ENCODE measurements at regions not wholly inside any gene's neighbourhood (a gene's known extent, or its start where the extent isn't known, plus 50 kb on each side); places are given as distances from the start of the nearest gene placed in this dataset.
"Not testable (repeated sequence)": the region's sequence is repeated elsewhere in the genome, so short reads cannot be mapped to it uniquely, and the experiment has no call there.

DNA sequence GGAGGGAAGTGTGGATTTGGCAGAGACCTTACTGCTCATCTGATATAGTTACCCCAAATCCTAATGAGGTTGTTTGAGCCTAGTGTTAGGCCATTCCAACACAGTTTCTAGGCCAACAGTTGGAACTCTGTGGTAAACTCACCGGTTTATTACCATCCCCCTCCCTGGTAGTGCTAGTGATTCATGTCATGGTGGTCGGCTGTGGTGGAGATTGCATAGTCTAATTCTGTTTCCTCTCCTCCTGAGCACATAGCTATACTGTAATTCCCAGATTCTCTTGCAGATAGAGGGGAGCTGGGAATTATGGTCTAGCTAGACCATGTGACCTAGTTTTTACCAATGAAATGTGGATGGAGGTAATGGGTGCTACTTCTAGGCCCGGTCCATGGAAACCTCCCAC lies 123.7 kb upstream of the KIF26B start:
- DNase-seq (ENCODE audit: low spot score), result peak; percentile 0

DNA sequence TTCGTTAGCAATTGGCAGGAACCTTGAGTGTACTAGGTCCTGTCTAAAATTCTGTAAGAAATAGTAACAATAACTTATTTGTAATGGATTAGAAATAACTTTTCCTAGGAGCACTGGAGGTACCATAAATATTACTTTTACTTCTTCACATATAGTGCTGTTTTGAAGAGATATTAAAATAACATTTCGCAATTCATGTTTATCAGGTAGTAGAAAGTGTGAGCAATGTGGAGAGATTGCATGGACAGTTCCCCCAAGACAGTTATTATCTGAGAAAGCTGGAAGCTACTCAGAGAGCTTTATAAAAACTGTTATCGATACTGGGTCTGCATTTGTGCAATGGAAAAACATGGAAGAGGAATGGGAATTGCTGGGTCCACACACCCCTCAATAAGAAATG lies 128.5 kb upstream of the KIF26B start:
- DNase-seq (ENCODE audit: low spot score), result no peak

DNA sequence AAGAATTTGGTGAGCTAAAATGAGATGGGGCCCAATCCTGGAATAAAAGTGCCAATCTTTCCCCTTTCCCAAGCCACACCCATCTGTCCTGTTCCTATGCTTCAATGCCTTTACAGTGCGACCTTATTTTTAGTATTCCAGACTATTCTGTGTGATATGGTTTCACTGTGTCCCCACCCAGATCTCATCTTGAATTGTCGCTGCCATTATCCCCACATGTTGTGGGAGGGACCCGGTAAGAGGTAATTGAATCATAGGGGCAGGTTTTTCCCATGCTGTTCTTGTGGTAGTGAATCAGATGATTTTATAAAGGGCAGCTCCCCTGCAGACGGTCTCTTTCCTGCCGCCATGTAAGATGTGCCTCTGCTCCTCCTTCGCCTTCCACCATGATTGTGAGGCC lies 129.3 kb upstream of the KIF26B start:
- DNase-seq (ENCODE audit: low spot score), result no peak

DNA sequence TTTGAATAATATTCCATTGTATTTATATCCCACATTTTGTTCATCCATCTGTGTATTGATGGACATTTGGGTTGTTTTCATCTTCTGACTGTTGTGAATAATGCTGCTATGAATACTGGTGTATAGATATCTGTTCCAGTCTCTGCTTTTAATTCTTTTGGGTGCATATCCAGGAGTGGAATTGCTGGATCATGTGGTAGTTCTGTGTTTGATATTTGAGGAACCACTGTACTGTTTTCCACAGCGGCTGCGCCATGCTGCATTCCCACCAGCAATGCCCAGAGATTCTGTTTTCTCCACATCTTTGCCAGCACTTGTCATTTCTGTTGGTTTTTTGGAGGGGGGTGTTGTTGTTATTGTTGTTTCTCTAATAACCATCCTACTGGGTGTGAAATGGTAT lies 131.6 kb upstream of the KIF26B start:
- no peak for DNase-seq (ENCODE audit: low spot score)

DNA sequence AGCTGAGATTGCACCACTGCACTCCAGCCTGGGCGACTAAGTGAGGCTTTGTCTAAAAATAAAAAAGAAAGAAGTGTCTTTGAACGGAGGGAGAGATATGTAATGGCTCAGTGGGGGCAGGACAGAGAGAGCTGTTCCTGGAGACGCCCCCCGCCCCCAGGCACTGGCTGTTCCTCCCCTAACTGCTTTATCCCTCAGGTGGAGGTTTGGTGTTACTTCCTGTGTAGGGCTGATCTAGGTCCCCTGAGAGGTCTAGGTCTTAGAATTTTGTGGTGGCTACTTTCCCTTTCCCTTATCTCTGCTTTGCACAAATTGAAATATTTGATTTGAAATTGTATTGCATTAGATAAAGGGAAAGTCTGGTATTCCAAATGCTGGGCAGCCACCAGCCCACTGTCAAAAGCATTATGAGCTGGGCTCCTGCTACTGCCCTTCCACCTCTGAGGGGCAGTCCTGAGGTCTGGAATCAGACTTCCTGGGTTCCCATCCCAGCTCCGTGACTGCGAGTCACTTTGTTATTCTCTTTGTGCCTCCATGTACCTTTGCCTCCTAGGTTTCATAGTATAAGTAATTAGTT lies 134.8 kb upstream of the KIF26B start:
- DNase-seq (ENCODE audit: low spot score), result no peak

DNA sequence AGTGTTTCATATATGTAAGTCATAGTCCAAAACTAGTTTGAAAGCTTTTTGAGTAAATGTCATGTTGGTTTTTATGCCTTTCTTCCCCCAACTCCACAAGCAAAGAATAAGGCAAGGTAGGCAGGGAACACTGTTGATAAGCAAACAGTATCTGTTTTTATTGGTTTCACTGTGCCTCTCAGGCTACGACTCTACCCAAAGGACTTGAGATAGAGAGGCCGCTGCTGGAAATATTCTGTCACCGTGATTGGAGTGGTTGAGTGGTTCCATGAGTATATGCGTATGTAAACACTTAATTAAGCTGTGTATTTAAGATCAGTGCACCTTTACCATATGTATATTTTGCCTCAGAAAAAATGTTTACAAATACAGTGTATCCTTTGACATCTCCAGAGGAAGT lies 138.1 kb upstream of the KIF26B start:
- no peak for DNase-seq (ENCODE audit: low spot score)

DNA sequence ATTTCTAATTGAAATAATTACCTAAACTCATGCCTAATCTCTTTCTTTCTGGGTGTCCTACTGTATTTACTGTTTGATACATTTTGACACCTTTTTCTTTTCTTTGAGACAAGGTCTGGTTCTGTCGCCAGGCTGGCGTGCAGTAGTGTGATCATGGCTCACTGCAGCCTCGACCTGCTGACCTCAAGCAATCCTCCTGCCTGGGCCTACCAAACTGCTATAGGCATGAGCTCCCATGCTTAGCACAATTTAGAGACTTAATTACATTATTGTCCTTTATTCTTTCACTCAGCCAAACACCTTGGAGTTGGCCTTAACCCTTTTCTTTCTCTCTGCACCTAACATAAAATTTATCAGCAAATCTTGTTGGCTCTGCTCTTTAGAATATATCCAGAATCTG lies 139.8 kb upstream of the KIF26B start:
- no peak for DNase-seq (ENCODE audit: low spot score)

DNA sequence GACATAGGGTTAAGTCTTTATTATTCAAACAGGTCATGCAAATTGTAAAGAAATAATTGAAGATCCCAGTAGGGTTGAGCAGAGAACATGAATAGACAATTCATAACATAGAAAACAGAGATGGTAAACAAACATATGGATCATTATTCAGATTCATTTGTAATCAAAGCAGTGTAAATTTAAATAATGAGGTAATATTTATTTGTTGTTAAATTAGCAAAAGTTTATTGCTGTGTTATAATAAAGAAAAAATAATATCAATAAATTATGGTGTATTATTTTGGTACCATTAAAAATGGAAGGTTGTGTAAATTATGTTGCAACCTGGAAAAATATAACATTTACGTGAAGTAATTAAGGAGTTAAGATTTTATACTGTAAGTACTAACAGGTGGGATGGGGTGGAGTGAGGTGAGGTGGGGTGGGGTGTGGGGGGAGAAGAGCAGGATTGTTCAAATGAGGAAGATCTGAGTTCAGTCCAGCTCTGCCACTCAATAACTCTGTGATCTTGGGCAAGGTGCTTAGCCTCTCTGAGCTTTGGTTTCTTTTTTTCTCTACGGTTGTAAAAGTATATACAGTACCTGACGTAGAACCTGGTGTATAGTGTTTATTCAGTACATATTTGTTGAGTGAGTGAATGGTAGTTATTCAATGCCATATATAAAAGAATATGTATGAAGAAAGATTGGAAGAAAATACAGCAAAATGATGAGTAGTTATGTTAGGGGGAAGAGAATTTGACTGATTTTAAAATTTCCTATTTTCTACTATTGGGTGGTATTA lies 140.3 kb upstream of the KIF26B start:
- no peak for DNase-seq (ENCODE audit: low spot score)

DNA sequence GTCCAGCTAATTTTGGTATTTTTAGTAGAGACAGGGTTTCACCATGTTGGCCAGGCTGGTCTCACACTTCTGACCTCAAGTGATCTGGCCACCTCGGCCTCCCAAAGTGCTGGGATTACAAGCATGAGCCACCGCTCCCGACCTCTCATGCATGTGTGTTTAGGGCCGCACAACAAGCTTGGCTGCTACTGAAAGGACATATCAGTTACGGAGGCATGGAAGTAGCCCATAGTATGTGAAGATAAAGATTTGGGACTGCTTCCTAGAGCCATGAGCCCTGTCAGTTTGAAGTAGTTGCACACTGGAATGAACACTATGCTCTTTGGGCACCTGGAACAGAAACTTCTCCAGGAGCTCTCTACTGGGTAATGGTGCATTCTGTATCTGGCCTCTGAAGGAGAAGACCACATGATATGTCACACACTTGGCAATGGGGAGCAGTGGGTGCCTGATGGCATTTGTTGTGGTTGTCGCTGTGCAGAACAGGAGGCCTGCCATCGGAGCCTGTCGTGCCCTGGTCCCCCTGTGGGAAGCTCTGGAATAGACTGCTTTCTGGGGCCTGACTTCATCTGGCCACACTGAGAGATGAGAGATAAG lies 144.7 kb upstream of the KIF26B start:
- DNase-seq (ENCODE audit: low spot score), result peak; percentile 47

DNA sequence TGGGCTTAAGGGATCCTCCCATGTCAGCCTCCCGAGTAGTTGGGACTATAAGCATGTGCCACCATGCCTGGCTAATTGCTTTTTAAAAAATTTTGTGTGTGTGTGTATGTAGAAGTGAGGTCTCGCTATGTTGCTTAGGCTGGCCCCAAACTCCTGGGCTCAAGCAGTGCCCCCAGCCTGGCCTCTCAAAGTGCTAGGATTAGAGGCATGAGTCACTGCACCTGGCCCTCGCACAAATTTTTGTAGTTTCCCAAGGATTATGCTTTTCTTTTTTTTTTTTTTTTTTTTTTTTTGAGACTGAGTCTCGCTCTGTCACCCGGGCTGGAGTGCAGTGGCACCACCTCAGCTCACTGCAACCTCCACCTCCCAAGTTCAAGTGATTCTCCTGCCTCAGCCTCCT lies 144.4 kb upstream of the HNRNPU start:
- no peak for DNase-seq (ENCODE audit: low spot score)

DNA sequence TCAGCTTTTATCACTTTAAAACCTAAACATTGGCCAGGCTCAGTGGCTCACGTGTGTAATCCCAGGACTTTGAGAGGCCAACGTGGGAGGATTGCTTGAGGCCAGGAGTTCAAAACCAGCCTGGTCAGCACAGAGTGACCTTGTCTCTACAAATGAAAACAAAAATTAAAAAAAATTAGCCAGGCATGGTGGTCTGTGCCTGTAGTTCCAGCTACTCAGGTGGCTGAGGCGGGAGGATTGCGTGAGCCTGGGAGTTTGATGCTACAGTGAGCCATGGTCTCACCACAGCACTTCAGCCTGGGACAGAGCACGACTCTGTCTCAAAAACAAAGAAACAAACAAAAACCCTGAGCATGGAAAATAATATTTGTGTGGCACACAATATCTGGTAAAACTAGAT lies 143.5 kb upstream of the HNRNPU start:
- no peak for DNase-seq (ENCODE audit: low spot score)

DNA sequence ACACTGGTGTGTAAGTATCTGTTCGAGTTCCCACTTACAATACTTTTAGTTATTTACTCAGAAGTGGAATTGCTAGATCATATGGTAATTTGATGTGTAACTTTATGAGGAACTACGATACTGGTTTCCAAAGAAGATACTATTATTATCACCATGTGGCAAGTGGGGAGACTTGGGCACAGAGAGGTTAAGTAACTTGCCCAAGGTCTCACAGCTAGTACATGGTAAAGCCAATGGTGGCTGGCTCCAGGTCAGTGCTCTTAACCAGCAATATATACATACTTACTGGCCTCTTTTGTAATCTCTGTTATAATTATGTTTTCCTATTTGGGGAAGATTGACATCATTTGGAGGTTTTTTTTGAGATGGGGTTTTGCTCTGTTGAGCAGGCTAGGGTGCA lies 138.9 kb upstream of the HNRNPU start:
- no peak for DNase-seq (ENCODE audit: low spot score)

DNA sequence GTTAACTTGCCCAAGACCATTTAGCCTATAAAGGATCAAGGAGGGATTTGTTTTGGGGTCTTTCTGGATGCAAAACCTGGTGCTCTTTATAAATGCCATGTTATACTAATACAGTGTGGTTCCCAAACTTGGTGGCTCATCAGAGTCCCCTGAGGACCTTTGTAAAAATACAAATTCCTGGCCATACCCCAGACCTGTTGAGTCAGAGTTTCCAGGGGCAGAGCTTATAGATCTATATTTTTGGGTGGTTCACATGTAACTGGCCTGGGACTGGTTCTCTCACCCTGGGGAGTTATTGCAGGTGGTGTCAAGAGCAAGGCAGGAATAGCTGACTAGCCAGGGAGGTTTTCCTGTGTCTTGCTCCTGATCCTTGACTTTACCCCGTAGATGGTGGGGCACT lies 136.9 kb upstream of the HNRNPU start:
- DNase-seq (ENCODE audit: low spot score), result no peak

DNA sequence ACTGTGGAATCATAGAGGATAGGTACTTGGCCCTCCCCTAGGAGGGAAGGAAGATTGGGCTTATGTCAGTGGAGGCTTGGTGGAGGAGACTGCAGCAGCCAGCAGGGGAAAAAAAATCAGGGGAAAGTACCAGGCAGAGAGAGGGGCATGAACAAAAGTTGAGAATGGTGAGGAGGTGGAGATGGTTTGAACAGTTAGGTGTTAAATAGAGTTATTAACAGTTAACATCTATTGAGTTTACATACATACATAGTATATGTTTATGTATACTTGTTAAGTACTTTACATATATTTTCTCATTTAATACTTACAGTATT lies 136.5 kb upstream of the HNRNPU start:
- no peak for DNase-seq (ENCODE audit: low spot score)

DNA sequence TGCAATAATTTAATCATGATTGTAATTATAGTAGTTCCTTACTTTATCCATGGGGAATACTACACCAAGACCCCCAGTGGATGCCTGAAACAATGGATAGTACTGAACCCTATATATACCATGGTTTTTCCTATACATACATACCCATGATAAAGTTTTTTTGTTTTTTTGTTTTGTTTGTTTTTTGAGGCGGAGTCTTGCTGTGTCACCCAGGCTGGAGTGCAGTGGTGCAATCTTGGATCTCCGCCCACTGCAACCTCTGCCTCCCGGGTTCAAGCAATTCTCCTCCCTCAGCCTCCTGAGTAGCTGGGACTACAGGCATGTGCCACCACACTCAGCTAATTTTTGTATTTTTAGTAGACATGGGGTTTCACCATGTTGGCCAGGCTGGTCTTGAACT lies 135.3 kb upstream of the HNRNPU start:
- DNase-seq (ENCODE audit: low spot score), result not testable (repeated sequence)

DNA sequence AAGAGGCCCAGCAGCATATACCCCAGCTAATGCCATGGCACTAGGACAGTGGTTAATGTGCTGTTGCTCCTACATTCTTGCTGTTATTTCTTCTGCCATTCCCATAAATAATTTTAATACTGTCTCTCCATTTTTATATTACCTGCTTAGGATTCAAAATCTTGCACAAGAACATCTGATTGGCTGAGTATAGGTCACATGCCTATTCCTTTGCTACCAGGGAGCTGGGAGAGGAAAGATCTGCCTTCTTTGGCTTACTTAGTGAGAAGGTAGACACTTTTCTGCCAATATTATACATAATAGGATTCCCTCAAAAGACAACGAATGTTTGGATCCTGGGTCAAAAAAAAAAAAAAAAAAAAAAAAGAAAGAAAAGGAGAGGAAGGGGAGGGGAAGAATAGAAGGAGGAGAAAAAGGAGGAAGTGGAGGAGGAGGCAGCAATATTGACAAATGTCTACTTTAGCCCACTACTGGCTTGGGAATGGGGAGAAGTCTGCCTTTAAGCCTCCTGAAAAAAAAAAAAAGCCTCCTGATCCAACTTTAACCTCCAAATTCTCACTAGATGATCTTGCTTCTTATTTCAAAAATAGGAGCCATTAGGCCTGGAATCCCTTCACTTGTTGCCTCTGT lies 134.5 kb upstream of the HNRNPU start:
- DNase-seq (ENCODE audit: low spot score), result no peak

DNA sequence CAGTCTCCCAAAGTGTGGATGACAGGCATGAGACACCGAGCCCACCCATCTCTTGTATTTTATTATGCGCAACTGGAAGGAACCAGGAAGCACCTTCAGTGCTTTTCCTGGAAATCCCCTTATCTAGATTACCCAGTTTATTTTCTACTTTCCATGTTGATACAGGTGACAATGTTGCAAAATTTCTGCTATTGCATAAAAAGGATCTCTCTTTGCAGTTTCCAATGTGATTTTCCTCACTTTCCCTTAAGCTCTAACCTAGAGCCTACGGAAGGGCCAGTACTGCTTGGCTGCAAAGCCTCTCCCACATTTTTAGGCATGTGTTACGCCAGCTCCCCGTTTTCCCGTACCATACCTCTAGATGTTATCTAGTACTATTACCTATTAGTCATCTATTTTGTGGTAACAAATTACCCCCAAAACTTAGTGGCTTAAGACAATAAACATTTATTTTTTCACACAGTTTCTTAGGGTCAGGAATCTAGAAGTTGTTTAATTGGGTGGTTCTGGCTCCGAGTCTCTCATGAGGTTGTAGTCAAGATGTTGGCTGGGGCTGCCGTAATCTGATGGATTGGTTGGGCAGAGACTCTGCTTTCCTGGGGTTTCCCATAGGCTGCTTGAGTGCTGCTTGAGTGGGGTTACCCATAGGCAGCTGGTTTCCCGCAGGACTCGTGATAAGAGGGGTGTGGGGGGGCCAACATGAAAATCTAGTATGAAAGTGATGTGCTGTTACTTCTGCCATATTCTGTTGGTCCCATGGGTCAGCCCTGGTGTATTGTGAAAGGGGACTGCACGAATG lies 131.5 kb upstream of the HNRNPU start:
- no peak for DNase-seq (ENCODE audit: low spot score)

DNA sequence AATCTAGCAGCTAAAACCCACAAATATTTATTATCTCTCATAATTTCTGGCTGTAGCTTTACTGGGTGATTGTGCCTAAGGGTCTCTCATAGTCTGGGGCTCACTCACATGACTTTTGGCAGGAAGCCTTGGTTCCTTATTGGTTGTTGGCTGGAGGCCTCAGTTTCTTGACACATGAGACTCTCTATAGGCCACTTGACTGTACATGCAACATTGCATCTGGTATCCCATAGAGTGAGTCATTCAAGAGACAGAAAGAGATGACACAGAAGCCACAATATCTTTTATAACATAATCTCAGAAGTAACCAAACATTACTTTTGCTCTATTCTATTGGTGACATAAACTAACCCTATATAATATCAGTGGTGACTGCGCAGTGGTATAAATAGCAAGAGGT lies 128.5 kb upstream of the HNRNPU start:
- no peak for DNase-seq (ENCODE audit: low spot score)

DNA sequence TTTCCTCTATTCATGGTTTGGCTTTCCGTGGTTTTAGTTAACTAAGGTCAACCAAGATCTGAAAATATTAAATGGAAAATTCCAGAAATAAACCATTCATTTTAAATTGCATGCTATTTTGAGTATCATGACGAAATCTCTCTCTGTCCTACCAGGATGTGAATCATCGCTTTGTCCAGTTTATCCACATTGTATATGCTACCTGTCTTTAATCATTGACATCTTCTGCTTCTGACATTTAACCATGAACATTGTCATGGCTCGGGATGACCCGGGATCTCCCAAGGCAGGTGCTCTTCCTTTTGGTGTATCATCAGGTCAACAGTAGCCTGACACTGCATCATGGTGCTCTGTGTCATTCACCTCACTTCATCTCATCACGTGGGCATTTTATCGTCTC lies 125.5 kb upstream of the HNRNPU start:
- no peak for DNase-seq (ENCODE audit: low spot score)

DNA sequence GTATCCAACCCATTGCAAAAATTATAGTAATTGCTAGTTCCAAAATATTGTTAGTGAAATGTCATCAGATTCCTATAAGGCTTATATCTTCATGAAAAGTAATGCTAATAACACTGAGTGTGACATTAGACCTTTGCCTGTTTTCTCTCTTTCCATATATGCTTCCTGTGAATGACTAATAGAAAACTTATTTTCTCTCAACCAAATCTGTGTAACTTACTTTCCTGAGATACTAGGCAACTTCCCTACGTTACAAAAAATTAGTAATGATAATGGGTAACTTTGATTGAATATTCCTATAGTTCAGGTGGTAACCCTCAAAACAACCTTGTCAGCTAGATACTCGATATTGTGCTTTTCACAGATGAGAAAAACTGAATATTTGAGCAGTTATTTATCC lies 124.2 kb upstream of the HNRNPU start:
- DNase-seq (ENCODE audit: low spot score), result no peak

DNA sequence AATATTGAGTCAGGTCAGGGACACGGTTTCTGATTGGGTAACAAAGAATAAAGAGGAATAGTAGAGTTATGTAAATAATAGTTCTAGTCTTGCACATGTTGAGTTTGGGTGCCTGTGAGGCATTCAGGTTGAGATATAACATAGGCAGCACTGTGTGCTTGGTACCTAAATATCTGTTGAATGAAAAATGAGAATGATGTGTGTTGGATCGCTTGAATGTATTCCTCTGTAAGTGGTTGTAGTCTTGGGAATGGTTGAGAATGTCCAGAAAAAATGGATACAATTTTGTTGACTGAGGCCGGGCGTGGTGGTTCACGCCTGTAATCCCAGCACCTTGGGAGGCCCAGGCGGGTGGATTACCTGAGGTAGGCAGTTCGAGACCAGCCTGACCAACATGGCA lies 116.3 kb upstream of the HNRNPU start:
- DNase-seq (ENCODE audit: low spot score), result no peak

DNA sequence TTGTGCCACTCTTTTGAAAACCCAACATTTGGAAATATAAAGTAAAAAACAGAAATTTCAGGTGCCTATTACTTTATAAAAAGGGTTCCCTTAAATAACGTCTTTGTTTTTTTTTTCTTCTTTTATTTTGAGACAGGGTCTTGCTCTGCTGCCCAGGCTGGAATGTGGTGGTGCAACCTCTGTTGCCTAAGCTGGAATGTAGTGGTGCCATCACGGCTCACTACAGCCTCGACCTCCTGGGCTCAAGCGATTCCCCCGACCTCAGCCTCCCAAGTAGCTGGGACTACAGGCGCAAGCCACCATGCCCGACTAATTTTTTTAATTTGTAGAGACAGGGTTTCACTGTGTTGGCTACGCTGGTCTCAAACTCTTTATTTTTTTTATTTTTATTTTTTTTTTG lies 110.2 kb upstream of the HNRNPU start:
- DNase-seq (ENCODE audit: low spot score), result no peak
